Sigmoid colon (tissue), 6 donors: ENCODE measurements at regions not wholly inside any gene's neighbourhood (a gene's known extent, or its start where the extent isn't known, plus 50 kb on each side); places are given as distances from the start of the nearest gene placed in this dataset.

Experiments
- DNase-seq: peaks from one replicate; pipeline ENCODE4 v3.0.0-alpha.2; 2019
- H3K27ac ChIP-seq, 4 donors: fragments of 200-600 bp; sonication (generic); one replicate each; pipeline ENCODE4 v1.5.1; 2016 to 2019; ENCODE audit warnings: mild to moderate bottlenecking in 1 of 4
- H3K27me3 ChIP-seq, 3 donors: fragments of 200-600 bp; sonication (generic); one replicate each; pipeline ENCODE4 v1.5.1; 2019; ENCODE audit warnings: mild to moderate bottlenecking in 1 of 3
- H3K36me3 ChIP-seq, 4 donors: fragments of 200-600 bp; sonication (generic); one replicate each; pipeline ENCODE4 v1.5.1; 2016 to 2019
- H3K4me1 ChIP-seq, 4 donors: fragments of 200-600 bp; sonication (generic); one replicate each; pipeline ENCODE4 v1.5.1; 2017 to 2019
- H3K4me3 ChIP-seq, 4 donors: fragments of 200-600 bp; sonication (generic); one replicate each; pipeline ENCODE4 v1.5.1; 2017 to 2019; ENCODE audit warnings: mild to moderate bottlenecking in 2 of 4, moderate library complexity in 1 of 4
- H3K9me3 ChIP-seq, 4 donors: fragments of 200-600 bp in 3 of 4; sonication (generic) in 3 of 4; one replicate each; pipeline versions ENCODE4 v1.5.1 to v1.6.1; 2013 to 2019
- EP300 ChIP-seq, 4 donors: sonication (generic); formaldehyde crosslinking; IDR thresholded peaks; one replicate each; pipeline ENCODE4 v1.6.1; 2017; ENCODE audit warnings: antibody characterized with exemption in 4 of 4
- POLR2A ChIP-seq, 2 donors: fragments of 450-650 bp; IDR thresholded peaks; one replicate each; pipeline ENCODE4 v1.6.1; 2016; ENCODE audit warnings: antibody characterized with exemption in 2 of 2, mild to moderate bottlenecking in 2 of 2, moderate library complexity in 2 of 2
- POLR2AphosphoS5 ChIP-seq, 4 donors: sonication (generic); formaldehyde crosslinking; IDR thresholded peaks; one replicate each; pipeline ENCODE4 v1.6.1; 2017; ENCODE audit warnings: antibody characterized with exemption in 4 of 4
- WGBS, 2 donors: extraction: QIAGEN DNeasy Blood & Tissue Kit; methylation state at CpG; one replicate each; pipeline ENCODE4 v1.1.7; 2013; 5-methylcytosine and 5-hydroxymethylcytosine counted together
- intact Hi-C: fragments of 100-400 bp; cut with DNase I; formaldehyde crosslinking; loops from one replicate; pipeline ENCODE4 v1.15.1; 2023
- TF ChIP-seq, protein P1 (sequence below), 4 experiments: fragments of 450-650 bp in 3 of 4; fragments of 200-600 bp in 1 of 4; IDR thresholded peaks; one replicate each; pipeline ENCODE4 v1.5.1; 2016 to 2019; ENCODE audit warnings: antibody characterized with exemption in 4 of 4, mild to moderate bottlenecking in 3 of 4, moderate library complexity in 2 of 4
- donor health status: healthy with polysubstance abuse.
- donor health status: healthy.

DNA sequence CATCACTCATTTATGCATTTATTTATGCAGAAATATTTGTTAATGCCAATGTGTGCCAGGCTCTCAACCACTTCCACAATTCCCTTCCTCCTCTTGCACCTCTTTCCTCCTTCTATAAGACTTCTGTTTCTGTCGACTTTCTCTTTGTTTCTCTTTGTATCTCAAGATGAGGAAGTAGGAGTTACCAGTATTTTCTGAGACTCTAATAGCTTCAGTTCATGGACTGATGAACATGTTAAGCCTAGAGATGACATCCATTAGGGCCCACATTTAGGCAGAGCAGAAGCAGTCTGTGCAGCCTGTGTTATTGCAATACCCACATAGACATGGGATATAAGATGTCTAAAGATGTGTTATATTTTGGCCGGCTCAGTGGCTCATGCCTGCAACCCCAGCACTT is 241.8 kb upstream of the SMIM31 start:
- peaks cover 0 to 3% (median 0%) of the 10 kb centered on the region in 4 donors for H3K9me3 ChIP-seq
- intact Hi-C loops, result no loop called here
- TF ChIP-seq EP300 (IDR thresholded peaks at IDR 0.05) (no peak), POLR2A (IDR thresholded peaks at IDR 0.05) (no peak), POLR2AphosphoS5 (IDR thresholded peaks at IDR 0.05) (no peak)
- TF ChIP-seq, protein P1, sequence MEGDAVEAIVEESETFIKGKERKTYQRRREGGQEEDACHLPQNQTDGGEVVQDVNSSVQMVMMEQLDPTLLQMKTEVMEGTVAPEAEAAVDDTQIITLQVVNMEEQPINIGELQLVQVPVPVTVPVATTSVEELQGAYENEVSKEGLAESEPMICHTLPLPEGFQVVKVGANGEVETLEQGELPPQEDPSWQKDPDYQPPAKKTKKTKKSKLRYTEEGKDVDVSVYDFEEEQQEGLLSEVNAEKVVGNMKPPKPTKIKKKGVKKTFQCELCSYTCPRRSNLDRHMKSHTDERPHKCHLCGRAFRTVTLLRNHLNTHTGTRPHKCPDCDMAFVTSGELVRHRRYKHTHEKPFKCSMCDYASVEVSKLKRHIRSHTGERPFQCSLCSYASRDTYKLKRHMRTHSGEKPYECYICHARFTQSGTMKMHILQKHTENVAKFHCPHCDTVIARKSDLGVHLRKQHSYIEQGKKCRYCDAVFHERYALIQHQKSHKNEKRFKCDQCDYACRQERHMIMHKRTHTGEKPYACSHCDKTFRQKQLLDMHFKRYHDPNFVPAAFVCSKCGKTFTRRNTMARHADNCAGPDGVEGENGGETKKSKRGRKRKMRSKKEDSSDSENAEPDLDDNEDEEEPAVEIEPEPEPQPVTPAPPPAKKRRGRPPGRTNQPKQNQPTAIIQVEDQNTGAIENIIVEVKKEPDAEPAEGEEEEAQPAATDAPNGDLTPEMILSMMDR (IDR thresholded peaks at IDR 0.05), result no peak
- no peaks in the 10 kb centered on the region for H3K36me3 ChIP-seq
- no peak overlapping the region for H3K4me3 ChIP-seq
- 44 to 78% methylated on average over 2 of the region's 2 CpGs for WGBS, 2 donors
- no peaks in the 10 kb centered on the region for H3K27me3 ChIP-seq
- no peak for DNase-seq
- H3K4me1 ChIP-seq, result no peaks in the 10 kb centered on the region
- no peak overlapping the region for H3K27ac ChIP-seq

DNA sequence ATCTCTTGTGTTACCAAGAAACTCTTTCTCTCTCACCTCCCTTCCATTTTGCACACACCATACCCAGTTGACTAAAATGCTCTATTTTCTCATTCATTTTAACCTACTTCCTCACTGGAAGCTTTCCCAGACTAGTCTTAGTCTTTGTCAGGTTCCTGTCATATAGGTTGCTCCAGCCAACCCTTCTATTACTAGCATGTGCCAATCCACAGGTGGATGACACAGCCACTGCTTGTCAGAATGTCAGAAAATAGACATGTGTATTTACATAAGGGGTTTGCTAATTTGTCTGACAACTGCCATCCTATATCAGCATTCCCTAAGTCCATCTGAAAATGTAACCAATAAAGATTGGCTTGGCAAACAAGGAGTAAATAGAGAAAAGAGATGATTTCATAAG is 239.2 kb upstream of the SMIM31 start:
- Histone ChIP-seq H3K27ac (no peak overlapping the region), H3K36me3 (no peaks in the 10 kb centered on the region), H3K4me1 (no peaks in the 10 kb centered on the region), H3K27me3 (no peaks in the 10 kb centered on the region), H3K9me3 (peaks cover 0 to 3% (median 0%) of the 10 kb centered on the region in 4 donors), H3K4me3 (no peak overlapping the region)
- intact Hi-C loops, result no loop called here
- TF ChIP-seq POLR2AphosphoS5 (IDR thresholded peaks at IDR 0.05), result no peak
- TF ChIP-seq POLR2A (IDR thresholded peaks at IDR 0.05), result no peak
- TF ChIP-seq, protein P1 (IDR thresholded peaks at IDR 0.05), result no peak
- no peak for TF ChIP-seq EP300 (IDR thresholded peaks at IDR 0.05)
- DNase-seq, result no peak

DNA sequence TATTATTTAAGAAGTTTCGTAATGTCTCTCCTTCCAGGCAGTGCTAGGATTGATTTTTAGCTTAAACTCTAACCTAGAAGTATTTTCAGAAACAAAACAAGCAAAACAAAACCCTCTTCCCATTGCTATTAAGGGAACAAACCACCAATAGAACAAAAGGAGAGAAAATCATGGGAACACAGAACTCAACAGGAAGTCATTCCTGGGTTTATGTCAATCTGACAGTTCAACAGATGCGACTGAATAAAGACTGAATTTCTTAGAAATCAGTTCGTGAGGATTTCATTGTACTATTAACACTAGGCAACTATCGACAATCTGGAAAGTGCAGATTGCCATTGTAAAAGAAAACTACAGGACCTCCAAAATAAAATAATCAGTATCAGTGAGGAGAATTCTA is 229.1 kb upstream of the SMIM31 start:
- no peaks in the 10 kb centered on the region for H3K36me3 ChIP-seq
- 70 to 77% methylated on average over 4 of the region's 4 CpGs for WGBS, 2 donors
- H3K27ac ChIP-seq, result no peak overlapping the region
- H3K9me3 ChIP-seq, result no peaks in the 10 kb centered on the region
- DNase-seq, result no peak
- intact Hi-C loops, result no loop called here
- no peaks in the 10 kb centered on the region for H3K4me1 ChIP-seq
- H3K27me3 ChIP-seq, result no peaks in the 10 kb centered on the region
- no peak for TF ChIP-seq POLR2AphosphoS5 (IDR thresholded peaks at IDR 0.05)
- TF ChIP-seq, protein P1 (IDR thresholded peaks at IDR 0.05), result no peak
- TF ChIP-seq POLR2A (IDR thresholded peaks at IDR 0.05), result no peak
- no peak for TF ChIP-seq EP300 (IDR thresholded peaks at IDR 0.05)
- no peak overlapping the region for H3K4me3 ChIP-seq

DNA sequence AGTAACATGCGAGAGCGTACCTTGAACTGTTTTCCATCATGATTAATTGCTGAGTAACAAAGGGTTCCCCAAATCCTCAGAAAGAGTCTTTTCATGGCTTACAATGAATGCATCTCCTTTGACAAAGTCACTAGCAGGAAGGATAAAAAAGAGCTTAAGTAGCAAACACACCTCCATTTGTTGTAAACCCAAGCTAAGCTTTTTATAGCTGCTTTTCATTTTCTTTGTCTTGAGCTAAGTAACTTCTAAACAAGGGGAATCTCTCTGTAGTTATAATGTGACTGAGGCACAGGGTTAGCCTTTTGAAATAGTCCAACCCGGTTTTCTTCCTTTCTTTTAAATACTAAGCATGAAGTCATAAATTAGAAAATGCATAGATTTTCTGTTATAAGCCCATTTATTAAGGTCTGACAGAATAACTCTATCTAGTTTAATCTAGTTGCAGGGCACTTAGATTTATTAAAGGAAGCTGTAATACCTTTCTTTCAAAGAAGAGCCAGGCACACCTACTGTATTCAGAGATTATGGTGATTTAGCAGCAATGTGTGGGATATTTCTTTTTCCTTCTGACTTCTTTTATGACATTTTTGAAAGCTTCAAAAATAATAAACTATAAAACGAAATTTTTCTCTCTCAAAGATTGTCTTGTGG is 226.9 kb upstream of the SMIM31 start:
- H3K9me3 ChIP-seq, result no peaks in the 10 kb centered on the region
- H3K4me3 ChIP-seq, result no peak overlapping the region
- no peaks in the 10 kb centered on the region for H3K27me3 ChIP-seq
- no peak for TF ChIP-seq EP300 (IDR thresholded peaks at IDR 0.05)
- TF ChIP-seq, protein P1 (IDR thresholded peaks at IDR 0.05), result no peak
- no peak for TF ChIP-seq POLR2AphosphoS5 (IDR thresholded peaks at IDR 0.05)
- TF ChIP-seq POLR2A (IDR thresholded peaks at IDR 0.05), result no peak
- no peak overlapping the region for H3K27ac ChIP-seq
- H3K36me3 ChIP-seq, result no peaks in the 10 kb centered on the region
- intact Hi-C loops, result no loop called here
- DNase-seq, result no peak
- 45 to 51% methylated on average over 4 of the region's 4 CpGs for WGBS, 2 donors
- H3K4me1 ChIP-seq, result no peaks in the 10 kb centered on the region

DNA sequence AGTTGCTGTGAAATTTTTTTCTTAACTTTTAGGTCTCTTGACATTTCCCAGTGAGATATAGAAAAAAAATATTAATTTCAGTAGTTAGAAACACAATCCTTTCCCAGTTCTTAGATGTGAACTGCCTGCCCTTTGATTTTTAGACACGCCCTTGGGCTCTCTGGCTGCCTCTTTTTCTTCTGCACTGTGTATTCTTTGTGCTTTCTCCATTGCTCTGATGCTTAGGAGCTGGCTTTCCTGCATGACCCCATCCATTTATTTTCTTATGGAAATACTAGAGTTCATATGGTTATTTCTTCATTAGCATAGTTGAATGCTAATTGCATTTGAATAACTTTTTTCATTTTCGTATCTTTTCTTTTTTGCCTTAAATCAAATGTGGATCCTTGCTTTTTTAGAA is 224.9 kb upstream of the SMIM31 start:
- 73 to 82% methylated on average over 2 of the region's 2 CpGs for WGBS, 2 donors
- no peak for DNase-seq
- no peak overlapping the region for H3K27ac ChIP-seq
- no peak overlapping the region for H3K4me3 ChIP-seq
- H3K9me3 ChIP-seq, result no peaks in the 10 kb centered on the region
- H3K27me3 ChIP-seq, result no peaks in the 10 kb centered on the region
- intact Hi-C loops, result no loop called here
- TF ChIP-seq, protein P1 (IDR thresholded peaks at IDR 0.05), result no peak
- TF ChIP-seq EP300 (IDR thresholded peaks at IDR 0.05) (no peak), POLR2AphosphoS5 (IDR thresholded peaks at IDR 0.05) (no peak), POLR2A (IDR thresholded peaks at IDR 0.05) (no peak)
- no peaks in the 10 kb centered on the region for H3K4me1 ChIP-seq
- H3K36me3 ChIP-seq, result no peaks in the 10 kb centered on the region
